Endothelial cell of umbilical vein (primary cell): ENCODE measurements at regions not wholly inside any gene's neighbourhood (a gene's known extent, or its start where the extent isn't known, plus 50 kb on each side); places are given as distances from the start of the nearest gene placed in this dataset.

Experiments
- BruUV-seq: library from RNA; stranded (reverse); fragments of 400-500 nt; replicated peaks from 2 replicates; lab custom pipeline; 2021; lab: Mats Ljungman, UMichigan
- CTCF ChIA-PET: fragments of 300-600, 350-600 bp; sonication (Branson Sonifier 250); formaldehyde crosslinking; loops from one replicate; lab custom pipeline; 2021; ENCODE audit warnings: antibody characterized with exemption, inconsistent platforms; lab: Charles Lee
- POLR2A ChIA-PET: fragments of 300-600, 350-600 bp; sonication (Branson Sonifier 250); formaldehyde crosslinking; loops from one replicate; lab custom pipeline; 2021; ENCODE audit warnings: antibody characterized with exemption, inconsistent platforms; lab: Charles Lee
- DNase-seq: peaks from one replicate; pipeline ENCODE4 v3.0.0-alpha.2; 2011; ENCODE audit warnings: low read depth, low spot score
- FAIRE-seq: peaks from 2 replicates; lab custom pipeline; 2011; peaks lifted over from hg19 to GRCh38; lab: Jason Lieb, UNC
- H2AFZ ChIP-seq: 2 replicates; pipeline ENCODE4 v1.6.0; 2012; ENCODE audit warnings: low read depth, low read length, control low read depth, inconsistent platforms
- H3K27ac ChIP-seq: 2 replicates; pipeline ENCODE4 v1.5.1; 2011; ENCODE audit warnings: low read depth, mild to moderate bottlenecking, control low read depth, low read length, moderate library complexity; ENCODE audit not compliant: insufficient read depth
- H3K27me3 ChIP-seq, 2 experiments: 2 replicates each; pipeline versions ENCODE4 v1.6.0 to v1.6.1; 2011; ENCODE audit warnings: low read length in 2 of 2, mixed read lengths in 1 of 2; ENCODE audit not compliant: control insufficient read depth in 2 of 2, insufficient read depth in 2 of 2
- H3K36me3 ChIP-seq, 2 experiments: 2 replicates in 1 of 2; 3 replicates in 1 of 2; pipeline ENCODE4 v1.5.1; 2011; ENCODE audit warnings: low read length in 2 of 2, mild to moderate bottlenecking in 1 of 2, moderate library complexity in 1 of 2; ENCODE audit not compliant: control insufficient read depth in 2 of 2, insufficient read depth in 2 of 2; ENCODE audit errors: extremely low read depth in 1 of 2
- H3K4me1 ChIP-seq: 3 replicates; pipeline ENCODE4 v1.5.1; 2011; ENCODE audit warnings: mild to moderate bottlenecking, low read length; ENCODE audit not compliant: control insufficient read depth, insufficient read depth; ENCODE audit errors: extremely low read depth
- H3K4me2 ChIP-seq: 2 replicates; pipeline ENCODE4 v1.6.1; 2011; ENCODE audit warnings: low read length, control low read depth, mixed read lengths; ENCODE audit not compliant: insufficient read depth
- H3K4me3 ChIP-seq, 3 experiments: fragments of 200-600 bp in 1 of 3; sonication (generic), shearing (Covaris generic) in 1 of 3; replicated peaks in 1 of 3; 2 replicates each; pipeline ENCODE4 v1.5.1; 2011 to 2016; ENCODE audit warnings: control low read depth in 3 of 3, low read length in 3 of 3, mild to moderate bottlenecking in 2 of 3, inconsistent platforms in 1 of 3, low read depth in 1 of 3, moderate library complexity in 1 of 3; ENCODE audit not compliant: insufficient read depth in 1 of 3
- H3K79me2 ChIP-seq: 2 replicates; pipeline ENCODE4 v1.6.0; 2012; ENCODE audit warnings: low read length, inconsistent platforms; ENCODE audit not compliant: control insufficient read depth, insufficient read depth
- H3K9ac ChIP-seq: replicated peaks from 2 replicates; pipeline ENCODE3; 2011; ENCODE audit warnings: low read length, control low read depth; ENCODE audit not compliant: insufficient read depth; ENCODE audit errors: extremely low read depth
- H3K9me1 ChIP-seq: replicated peaks from 3 replicates; pipeline ENCODE4 v1.6.0; 2011; ENCODE audit warnings: mild to moderate bottlenecking, low read length; ENCODE audit not compliant: control insufficient read depth, insufficient read depth; ENCODE audit errors: extremely low read depth
- H3K9me3 ChIP-seq: replicated peaks from 2 replicates; pipeline ENCODE4 v1.5.1; 2012; ENCODE audit warnings: low read length, inconsistent platforms; ENCODE audit not compliant: control insufficient read depth, insufficient read depth
- H4K20me1 ChIP-seq: replicated peaks from 2 replicates; pipeline ENCODE3; 2011; ENCODE audit warnings: mild to moderate bottlenecking, low read length; ENCODE audit not compliant: control insufficient read depth, insufficient read depth; ENCODE audit errors: extremely low read depth
- EZH2 ChIP-seq: IDR thresholded peaks from 2 replicates; pipeline ENCODE4 v1.6.1; 2012; ENCODE audit warnings: borderline replicate concordance, low read depth, mild to moderate bottlenecking, moderate library complexity, low read length, inconsistent platforms; ENCODE audit not compliant: severe bottlenecking
- FOS ChIP-seq: IDR thresholded peaks from 2 replicates; pipeline ENCODE4 v1.6.1; 2011; ENCODE audit warnings: mild to moderate bottlenecking, low read length, moderate library complexity, borderline replicate concordance; ENCODE audit not compliant: insufficient read depth
- GATA2 ChIP-seq: IDR thresholded peaks from 2 replicates; pipeline ENCODE4 v1.7.0; 2011; ENCODE audit warnings: low read depth, mild to moderate bottlenecking, moderate library complexity, mixed read lengths, low read length; ENCODE audit not compliant: insufficient read length, insufficient read depth
- JUN ChIP-seq: IDR thresholded peaks from 2 replicates; pipeline ENCODE4 v1.6.1; 2011; ENCODE audit warnings: borderline replicate concordance, low read depth; ENCODE audit not compliant: insufficient read length, insufficient read depth
- MYC ChIP-seq: IDR thresholded peaks from one replicate; pipeline ENCODE4 v1.6.1; 2011; ENCODE audit warnings: mild to moderate bottlenecking, low read depth, low read length
- POLR2A ChIP-seq: IDR thresholded peaks from 2 replicates; pipeline ENCODE4 v1.6.1; 2012; ENCODE audit warnings: low read depth, mild to moderate bottlenecking, control low read depth, low read length
- POLR2AphosphoS5 ChIP-seq: IDR thresholded peaks from 2 replicates; pipeline ENCODE4 v1.6.1; 2012; ENCODE audit warnings: low read depth, mild to moderate bottlenecking, control low read depth, low read length, moderate library complexity; ENCODE audit not compliant: insufficient read depth
- dilution Hi-C: fragments of 300-500 bp; cut with MboI; formaldehyde crosslinking; loops from one replicate; pipeline ENCODE4 v1.15.0; 2019; ENCODE audit warnings: low sequenced_read_pairs; ENCODE audit not compliant: extremely low pct_ligation_motif_present
- intact Hi-C: fragments of 100-400 bp; cut with micrococcal nuclease; formaldehyde crosslinking; loops from one replicate; pipeline ENCODE4 v1.10.0; 2022
- TF ChIP-seq, protein P1 (sequence below), 2 donors: IDR thresholded peaks; 1 replicate in 1 of 2; 2 replicates in 1 of 2; pipeline ENCODE4 v1.5.1; 2011; ENCODE audit warnings: low read length in 2 of 2, mild to moderate bottlenecking in 2 of 2, moderate library complexity in 2 of 2, control low read depth in 1 of 2, inconsistent platforms in 1 of 2, low read depth in 1 of 2; ENCODE audit not compliant: insufficient read depth in 1 of 2; ENCODE audit errors: extremely low read depth in 1 of 2
- TF ChIP-seq, protein P2 (sequence below): IDR thresholded peaks from 2 replicates; pipeline ENCODE4 v1.6.1; 2011; ENCODE audit not compliant: insufficient read depth, insufficient read length

DNA sequence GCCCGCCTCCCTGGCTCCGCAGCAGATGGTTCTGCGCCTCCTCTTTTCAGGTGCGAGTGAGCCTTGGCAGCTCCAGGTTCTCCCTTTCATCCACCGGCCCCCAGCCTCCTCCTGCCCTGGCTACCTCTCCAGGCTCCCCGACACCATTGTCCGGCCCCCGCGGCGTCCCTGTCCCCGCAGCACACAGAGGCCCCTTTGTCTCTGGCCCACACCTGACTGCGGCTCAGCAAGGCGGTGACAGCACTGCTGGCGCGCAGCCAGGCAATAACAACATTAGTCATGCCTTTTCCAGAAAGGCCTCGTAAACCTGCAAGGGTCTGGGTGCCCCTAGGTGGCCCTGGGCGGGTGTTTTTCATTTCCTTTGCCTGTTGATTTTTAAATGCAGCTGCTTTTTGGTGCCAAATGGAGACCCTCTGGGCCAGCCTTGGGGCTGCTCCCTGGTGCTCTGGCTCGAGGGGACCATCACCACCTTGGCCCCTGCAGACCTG lies 73.2 kb upstream of the MEDAG start:
- intact Hi-C loops = loop anchor here (1.0 kb wide), 1 partner anchor 26 kb away; no protein-coding TSS in a partner anchor
- CTCF ChIA-PET = interaction anchor here (1.1 to 1.3 kb wide), 2 partner anchors 14 to 24 kb away, joined by 4 read pairs; no protein-coding TSS in a partner anchor
- FAIRE-seq (peak; percentile 67), DNase-seq (peak; percentile 75)
- no TSS peak for BruUV-seq
- POLR2A ChIA-PET = no interaction called here
- Histone ChIP-seq H4K20me1 (no peaks in the 10 kb centered on the region), H2AFZ (peak overlapping the region; percentile 18), H3K4me3 (no peak overlapping the region), H3K27ac (no peak overlapping the region), H3K4me1 (peaks cover 30% of the 10 kb centered on the region), H3K9me1 (no peaks in the 10 kb centered on the region), H3K27me3 (peaks cover 0 to 9% of the 10 kb centered on the region in 2 experiments), H3K79me2 (no peaks in the 10 kb centered on the region), H3K9me3 (no peaks in the 10 kb centered on the region), H3K36me3 (no peaks in the 10 kb centered on the region), H3K4me2 (peak overlapping the region; percentile 42), H3K9ac (no peak overlapping the region)
- no peak for TF ChIP-seq POLR2AphosphoS5
- TF ChIP-seq MYC = no peak
- TF ChIP-seq JUN = no peak
- no peak for TF ChIP-seq FOS
- TF ChIP-seq, protein P1, sequence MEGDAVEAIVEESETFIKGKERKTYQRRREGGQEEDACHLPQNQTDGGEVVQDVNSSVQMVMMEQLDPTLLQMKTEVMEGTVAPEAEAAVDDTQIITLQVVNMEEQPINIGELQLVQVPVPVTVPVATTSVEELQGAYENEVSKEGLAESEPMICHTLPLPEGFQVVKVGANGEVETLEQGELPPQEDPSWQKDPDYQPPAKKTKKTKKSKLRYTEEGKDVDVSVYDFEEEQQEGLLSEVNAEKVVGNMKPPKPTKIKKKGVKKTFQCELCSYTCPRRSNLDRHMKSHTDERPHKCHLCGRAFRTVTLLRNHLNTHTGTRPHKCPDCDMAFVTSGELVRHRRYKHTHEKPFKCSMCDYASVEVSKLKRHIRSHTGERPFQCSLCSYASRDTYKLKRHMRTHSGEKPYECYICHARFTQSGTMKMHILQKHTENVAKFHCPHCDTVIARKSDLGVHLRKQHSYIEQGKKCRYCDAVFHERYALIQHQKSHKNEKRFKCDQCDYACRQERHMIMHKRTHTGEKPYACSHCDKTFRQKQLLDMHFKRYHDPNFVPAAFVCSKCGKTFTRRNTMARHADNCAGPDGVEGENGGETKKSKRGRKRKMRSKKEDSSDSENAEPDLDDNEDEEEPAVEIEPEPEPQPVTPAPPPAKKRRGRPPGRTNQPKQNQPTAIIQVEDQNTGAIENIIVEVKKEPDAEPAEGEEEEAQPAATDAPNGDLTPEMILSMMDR (IDR thresholded peaks at IDR 0.05; ENCODE audit: extremely low read depth in 1 of 2, insufficient read depth in 1 of 2, low read depth in 1 of 2, low read length in 2 of 2) = no peak
- TF ChIP-seq, protein P2, sequence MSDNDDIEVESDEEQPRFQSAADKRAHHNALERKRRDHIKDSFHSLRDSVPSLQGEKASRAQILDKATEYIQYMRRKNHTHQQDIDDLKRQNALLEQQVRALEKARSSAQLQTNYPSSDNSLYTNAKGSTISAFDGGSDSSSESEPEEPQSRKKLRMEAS = no peak
- no peak for TF ChIP-seq GATA2
- TF ChIP-seq POLR2A = no peak
- TF ChIP-seq EZH2 = no peak
- dilution Hi-C loops = no loop called here
